Fibroblast of the conjunctiva (primary cell): ENCODE measurements at regions not wholly inside any gene's neighbourhood (a gene's known extent, or its start where the extent isn't known, plus 50 kb on each side); places are given as distances from the start of the nearest gene placed in this dataset.
"Not testable (repeated sequence)": the region's sequence is repeated elsewhere in the genome, so short reads cannot be mapped to it uniquely, and the experiment has no call there.

Source experiments
- DNase-seq: peaks from one replicate; pipeline ENCODE4 v3.0.0-alpha.2; 2010; ENCODE audit warnings: low read depth

DNA sequence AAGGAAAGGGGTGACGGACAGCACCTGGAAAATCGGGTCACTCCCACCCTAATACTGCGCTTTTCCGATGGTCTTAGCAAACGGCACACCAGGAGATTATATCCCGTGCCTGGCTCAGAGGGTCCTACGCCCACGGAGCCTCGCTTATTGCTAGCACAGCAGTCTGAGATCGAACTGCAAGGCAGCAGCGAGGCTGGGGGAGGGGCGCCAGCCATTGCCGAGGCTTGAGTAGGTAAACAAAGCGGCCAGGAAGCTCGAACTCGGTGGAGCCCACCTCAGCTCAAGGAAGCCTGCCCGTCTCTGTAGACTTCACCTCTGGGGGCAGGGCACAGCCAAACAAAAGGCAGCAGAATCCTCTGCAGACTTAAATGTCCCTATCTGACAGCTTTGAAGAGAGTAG, 91.5 kb upstream of the MBIP start:
- not testable (repeated sequence) for DNase-seq

DNA sequence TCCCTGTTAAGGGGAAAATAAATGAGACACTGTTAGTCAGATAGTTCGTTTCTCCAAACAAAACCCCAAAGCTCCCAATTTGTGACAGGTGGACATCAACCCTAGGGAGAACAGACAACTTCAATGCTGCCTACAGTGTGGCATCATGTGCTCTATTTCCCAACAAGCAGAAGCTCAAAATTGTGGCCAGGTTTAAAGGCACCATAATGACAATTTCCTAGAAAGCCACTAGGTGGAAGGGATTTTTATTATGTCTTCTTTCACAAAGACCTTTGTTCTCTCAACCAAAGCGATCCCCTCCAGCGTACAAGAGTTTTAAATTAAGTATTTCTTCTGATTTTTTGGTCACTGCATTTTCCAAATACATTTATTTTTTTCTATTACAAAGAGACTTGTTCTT, 88.0 kb upstream of the MBIP start:
- no peak for DNase-seq

DNA sequence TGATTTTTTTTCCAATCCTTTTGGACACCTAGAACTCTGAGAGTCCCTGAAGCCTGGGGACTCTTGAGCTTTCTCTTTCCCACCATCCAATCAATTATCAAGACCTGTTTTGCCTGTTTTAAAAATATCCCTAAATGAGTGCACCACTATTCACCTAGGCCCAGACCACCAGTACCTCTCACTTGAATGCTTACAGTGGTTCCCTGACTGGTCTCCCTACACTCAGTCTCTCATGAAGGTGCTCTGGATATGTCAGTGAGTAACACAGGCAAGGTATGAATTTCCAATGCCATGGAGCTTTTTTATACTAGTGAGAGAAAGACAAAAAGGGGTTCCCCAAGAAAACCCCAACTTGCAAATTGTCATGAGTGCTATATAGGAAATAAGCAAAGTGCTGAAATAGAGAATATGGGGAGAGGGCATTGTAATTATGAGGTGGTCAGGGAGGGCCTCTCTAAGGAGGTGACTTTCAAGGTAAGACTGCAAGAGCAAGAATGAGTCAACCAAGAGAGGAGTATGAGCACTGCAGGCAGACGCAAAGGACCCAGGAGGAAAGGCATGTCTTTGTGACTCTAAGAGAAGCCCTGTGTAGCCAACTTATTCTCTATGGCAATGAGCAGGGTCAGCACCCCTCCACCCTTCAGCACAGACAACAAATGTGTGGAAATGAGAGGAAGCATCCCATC, 85.3 kb upstream of the MBIP start:
- no peak for DNase-seq

DNA sequence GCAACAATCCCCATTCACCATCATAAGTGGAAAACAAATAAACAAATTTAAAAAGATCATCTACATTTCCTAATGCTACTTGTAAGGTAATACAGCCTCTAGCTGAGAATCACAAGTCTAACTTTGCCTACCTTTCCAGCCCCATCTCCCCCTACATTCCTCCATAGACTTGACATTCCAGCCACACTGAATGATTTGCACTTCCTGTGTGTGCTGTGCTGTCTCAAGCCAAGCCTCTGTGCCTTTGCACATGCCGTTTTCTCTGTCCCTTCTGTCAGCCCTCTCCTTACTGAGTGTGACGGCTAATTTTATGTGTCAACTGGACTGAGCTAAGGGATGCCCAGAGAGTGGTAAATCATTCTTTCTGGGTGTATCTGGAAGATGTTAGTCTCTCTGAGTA, 82.4 kb upstream of the MBIP start:
- no peak for DNase-seq

DNA sequence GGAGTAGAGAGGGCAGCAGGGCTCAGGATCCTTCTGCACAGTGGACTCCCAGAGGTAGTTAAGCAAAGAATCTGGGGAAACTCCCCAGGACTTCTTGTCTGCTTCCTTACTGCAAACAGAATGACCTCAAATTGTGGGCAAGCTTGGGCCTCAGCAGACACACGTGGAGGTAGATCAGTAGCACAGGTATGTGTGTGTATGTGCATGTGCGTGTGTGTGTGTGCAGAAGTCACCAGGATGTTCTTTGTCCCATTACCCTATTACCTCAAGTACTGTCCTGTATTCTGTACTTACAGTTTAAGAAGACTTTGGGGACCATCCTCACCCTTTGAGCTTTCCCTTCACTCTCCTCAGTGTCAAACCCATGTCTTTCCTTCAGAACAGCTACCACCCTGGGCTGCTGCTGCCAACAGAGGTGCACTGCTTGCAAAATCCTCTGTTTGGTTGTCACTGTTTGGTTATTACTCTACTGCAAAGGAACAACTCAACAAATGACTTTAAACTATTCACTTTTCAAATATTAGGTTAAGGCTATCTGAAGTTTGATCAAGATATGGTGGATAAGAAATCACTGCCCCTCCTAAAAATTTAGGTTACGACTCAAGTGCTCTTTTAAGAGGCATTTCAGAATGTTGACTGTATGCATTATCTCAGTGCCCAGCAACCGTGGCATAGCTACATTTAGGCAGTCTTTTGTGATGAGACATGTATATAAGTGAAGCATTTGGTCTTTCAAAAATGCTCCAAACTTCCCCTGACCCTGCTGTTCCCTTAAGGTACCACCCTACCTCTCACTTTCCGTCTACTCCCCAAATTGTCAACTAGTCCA, 78.2 kb upstream of the MBIP start:
- no peak for DNase-seq

DNA sequence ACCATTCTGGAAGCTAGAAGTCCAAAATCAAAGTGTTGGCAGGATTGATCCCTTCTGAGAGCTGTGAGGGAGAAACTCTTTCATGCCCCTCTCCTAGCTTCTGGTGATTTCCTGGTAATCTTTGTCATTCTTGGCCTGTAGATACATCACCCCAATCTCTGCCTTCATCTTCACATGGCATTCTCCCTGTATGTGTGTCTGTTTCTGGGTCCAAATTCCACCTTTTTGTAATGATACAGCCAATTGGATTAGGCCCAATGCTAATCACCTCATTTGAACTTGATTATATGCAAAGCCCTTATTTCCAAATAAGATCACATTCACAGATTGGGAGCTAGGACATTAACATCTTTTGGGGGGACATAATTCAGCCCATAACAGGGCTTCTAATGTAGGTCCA, 76.9 kb upstream of the MBIP start:
- no peak for DNase-seq

DNA sequence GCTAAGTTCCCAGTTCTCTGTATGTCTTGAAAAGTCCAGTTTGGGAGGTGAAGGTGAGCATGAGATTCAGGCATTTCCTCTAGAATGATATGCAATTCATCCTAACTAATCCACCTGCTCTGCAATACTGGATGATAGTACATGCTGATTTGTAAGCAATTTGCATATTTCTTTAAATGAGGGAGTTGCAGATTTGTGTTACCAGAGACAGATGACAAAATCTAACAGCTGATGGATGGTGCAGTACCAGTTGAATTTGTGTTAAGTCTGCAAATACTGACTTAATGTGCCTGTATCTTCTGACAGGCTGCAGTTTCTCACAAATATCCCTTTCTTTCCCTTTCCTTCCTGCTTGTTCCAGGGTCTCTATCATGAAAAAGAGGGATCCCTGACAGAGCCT, 76.4 kb upstream of the MBIP start:
- DNase-seq = no peak

DNA sequence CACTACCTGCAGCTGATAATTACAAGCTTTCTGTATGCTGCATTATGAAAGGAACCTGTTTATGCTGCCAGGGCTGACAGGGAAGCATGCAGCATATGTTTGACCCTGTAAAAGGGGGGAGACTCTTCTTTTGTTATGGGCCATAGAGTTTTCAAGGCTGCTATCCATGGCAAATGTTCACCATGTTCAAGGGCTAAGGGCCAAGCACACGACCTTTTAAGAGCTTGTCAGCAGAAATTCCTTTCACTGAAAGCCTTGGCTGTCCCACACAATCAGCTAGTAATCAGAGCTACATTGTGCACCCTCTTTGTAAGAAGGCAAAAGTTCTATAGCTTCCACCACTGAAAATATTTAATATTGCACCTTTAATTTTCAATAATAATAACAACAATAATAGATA, 74.2 kb upstream of the MBIP start:
- no peak for DNase-seq

DNA sequence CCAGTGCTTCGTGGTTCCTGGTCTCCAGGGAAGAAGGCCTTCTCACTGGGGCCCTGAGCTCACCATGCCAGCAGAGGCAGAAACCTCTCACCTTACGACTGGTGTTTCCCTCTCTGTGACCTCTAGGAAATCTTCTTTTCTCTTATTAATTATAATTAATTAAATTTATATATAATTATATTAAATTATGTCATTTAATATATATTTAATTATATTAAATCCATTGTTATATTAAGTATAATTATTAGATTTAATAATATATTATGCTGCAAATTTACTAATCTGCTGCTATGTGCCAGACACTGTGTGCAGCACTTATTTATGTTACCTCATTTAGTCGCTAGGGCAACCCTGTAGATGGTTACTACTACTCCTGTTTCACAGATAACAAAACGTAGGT, 70.3 kb upstream of the MBIP start:
- DNase-seq = no peak

DNA sequence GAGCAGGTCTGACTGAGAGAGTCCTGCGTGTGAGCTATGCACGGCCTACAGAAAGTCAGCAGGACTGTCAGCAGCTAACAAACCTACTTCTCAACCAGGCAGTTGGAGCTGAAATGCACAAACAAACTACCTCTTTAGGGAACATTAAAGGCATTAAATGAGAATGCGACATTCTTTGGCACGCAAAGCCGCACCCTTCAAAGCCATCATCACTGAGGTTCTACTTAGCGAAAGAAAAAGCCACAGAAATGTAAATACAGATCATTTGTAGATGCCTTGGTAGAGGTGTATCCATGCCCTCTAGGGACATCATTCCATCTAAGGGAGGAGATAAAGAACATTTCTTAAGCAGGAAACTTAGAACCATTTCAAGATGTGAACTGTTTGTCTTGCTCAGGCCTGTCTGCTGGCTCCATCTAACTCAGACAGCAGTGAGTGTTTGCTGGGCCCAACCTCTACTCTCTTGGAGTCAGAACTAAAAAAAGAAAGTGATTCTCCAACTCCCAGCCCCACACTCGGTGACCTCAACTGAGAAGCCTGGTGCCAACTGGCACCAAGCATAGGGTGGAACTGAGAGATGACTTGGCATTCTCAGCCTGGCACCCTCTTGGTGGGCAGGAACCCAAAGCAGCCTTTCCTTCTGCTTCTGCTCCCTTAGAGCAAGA, 63.5 kb upstream of the MBIP start:
- no peak for DNase-seq

DNA sequence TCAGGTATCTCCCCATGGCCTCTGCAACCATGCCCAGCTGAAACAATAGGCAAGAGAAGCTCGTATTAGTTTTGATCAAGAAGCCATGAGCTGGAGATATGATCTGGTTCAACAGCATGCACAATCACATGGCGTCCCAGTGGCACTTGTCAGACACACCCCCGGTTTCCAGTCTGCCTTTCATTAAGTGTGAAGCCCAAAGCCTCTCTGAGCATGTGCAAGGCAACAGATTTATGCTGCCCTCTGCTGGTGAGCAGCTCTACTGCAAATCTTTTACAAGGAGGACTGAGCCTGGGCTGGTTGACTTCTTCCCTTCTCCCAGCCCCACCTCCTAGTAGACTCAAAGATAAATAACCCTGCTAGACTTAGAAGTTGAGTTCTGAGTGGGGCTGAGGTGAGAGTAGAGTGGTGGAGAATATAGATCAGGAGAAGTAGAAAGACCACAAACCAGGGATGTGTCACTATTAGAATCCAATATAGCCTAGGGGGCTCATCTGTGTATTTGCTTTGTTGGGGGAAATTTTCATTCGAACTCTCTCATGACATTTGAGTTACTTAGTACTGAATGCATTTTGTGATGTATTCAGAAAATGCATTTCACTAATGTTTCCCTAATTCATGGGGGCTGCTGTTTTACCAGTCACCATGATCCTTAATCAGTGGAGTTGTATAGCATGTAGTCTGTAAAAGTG, 53.7 kb upstream of the MBIP start:
- peak; percentile 69 for DNase-seq
